NCI-H128 (cell line): ENCODE measurements at regions not wholly inside any gene's neighbourhood (a gene's known extent, or its start where the extent isn't known, plus 50 kb on each side); places are given as distances from the start of the nearest gene placed in this dataset.

Experiments used
- DNase-seq: peaks from one replicate; lab custom pipeline; 2025; ENCODE audit not compliant: unreplicated experiment; lab: John Stamatoyannopoulos, UW

DNA sequence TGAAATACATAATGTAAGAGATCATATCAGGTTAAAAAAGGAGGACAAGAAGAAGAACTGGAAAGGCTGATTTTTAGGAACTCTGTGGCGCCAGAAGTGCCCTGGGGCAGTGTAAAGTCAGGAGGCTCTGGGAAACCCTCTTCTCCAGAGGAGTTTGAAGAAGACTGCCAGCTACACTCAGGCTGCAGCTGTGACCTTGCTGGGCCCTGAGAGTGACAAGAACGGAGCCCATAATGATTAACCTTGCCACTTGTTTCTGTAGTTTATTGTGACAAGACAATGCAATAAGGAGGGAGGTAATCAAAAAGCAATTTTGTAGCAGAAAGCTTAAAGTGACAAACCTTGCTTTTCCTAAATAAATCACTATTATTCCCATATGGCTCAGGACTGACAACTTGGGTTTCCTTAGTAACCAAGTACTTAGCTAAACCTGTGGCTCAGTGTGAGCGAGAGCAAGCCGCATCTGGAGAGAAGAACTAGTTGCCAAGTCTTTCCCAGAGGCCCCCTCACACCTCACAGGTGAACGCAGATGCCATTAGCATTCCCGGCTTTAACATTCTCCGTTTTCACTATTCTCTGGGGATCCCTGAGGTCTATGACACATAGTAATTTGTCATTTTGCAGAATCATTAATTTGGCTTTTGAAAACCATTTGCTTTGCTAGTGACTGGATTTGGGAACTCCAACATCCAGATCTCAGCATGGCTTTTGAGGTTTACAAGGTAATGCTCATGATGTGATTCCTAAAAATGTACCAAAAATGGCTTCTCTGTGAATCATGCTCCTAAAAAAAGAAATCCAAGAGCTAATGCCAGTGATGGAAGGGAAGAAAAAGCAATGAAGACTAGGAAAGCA is 115.9 kb downstream of the OMA1 start:
- no peak for DNase-seq

DNA sequence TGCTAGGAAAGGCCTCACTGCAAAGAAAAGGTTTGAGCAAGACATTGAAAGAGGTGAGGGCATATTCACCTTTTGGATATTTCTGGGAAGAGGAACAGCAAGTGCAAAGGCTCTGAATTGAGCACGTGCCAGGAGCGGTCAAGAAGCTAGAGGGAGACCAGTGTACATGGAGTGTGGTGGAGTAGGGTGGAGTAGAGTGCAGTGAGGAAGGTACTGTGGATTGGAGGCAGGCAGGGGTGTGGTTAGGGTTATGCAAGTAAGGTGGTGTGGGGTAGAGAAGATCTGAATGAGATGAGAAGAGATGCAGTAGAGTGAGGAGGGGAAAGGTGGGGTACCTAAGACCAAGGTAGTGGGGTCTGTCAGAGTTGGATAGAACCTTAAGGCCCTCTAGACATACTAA is 119.6 kb downstream of the OMA1 start:
- DNase-seq, result no peak

DNA sequence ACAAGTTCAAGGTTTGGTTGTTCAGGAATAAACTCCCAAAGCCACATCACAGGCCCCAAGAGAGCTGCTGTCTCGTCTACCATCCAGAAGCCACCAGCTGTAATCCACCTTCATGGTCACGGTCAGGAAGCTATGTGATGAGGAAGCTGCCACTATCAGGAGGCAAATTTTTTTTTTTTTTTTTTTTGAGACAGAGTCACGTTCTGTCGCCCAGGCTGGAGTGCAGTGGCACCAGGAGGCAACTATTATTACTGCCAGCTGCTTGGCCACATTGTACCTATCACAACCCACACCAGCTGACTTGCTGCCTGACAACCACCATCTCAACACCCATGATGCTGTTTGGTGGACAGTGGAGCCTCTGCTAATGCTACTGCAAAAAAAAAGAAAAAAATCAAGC is 124.1 kb downstream of the OMA1 start:
- no peak for DNase-seq

DNA sequence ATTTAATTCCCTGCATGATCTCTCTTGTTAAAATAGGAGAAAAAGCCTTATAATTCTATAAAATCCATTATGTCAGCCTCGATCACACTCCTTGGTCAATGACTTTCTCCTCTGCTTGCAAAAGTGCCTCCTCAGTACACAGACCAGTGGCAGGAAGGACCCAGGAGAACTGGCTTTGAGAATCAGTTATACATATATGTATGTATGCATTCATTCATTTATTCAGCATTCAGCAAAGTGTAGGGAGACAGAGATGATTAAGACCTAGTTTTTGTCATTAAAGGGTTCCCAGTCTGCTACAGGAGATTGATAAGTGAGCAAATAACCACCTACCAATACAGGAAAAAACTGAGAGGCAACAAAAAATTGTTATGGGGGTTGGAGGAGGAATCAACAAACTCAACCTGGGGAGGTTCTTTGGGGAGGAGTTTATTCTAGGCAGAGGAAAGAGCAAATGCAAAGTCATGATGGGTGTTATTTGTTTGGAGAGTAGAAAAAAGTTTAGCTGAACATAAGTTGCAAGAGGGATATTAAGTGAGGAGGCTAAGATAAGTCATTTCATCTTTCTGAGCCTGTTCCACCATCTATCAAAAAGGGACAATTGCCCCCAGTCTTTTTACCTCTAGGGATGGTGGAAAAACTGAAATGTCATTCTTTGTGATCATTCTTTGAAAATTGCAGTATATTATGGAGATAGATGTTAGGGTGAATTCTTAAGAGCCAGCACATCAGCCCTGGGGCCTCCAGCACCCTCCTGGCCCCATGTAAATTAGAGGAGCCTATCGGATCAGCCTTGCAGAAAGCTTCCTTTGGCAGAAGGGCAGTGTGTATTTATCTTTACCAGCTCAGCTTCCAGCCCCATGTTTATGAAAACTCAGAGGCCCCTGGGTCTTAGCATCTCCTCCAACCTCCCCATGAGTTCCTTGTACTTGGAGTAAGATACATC is 128.0 kb downstream of the OMA1 start:
- DNase-seq, result no peak

DNA sequence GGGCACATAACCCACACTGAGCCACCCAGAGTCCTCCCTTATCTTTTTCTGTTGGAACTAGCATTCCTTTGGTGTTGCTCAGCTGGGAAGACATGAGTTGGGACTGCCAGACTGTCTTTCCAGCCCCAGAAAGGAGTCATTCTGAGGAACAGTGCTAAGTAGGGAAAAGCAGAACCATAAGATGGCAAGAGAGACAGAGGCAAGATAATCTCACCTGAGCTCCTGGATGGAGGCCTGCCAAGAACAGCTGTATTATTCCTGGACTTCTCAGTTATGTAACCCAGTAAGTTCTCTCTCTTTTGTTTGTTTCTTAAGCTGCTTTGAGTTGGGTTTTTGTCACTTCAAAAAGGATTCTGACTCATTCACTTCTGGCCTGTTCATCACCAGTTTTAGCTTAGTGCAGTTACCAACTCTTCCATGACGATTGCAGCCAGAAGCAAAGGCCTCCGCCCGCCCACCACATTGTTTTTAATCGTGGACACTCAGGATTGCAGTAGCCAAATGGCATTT is 134.4 kb downstream of the OMA1 start:
- DNase-seq, result no peak

DNA sequence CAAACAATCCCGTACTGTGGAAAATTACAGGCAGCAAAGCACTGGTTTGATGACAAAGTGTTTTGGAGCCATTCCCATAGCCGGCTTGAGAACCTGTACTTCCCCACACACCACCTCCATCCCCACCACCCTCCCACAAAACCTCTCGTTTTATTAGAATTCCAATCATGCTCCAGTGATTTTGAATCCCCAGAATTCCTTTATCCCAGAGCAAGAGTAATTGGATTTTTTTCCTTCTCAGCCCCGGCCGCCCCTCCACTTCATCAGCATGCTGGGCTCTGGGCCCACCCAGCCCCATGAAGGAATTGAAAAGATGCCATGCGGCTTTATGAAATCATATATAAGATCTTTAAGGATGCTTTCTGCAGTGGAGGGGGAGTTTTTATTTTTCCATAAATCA is 136.6 kb downstream of the OMA1 start:
- no peak for DNase-seq

DNA sequence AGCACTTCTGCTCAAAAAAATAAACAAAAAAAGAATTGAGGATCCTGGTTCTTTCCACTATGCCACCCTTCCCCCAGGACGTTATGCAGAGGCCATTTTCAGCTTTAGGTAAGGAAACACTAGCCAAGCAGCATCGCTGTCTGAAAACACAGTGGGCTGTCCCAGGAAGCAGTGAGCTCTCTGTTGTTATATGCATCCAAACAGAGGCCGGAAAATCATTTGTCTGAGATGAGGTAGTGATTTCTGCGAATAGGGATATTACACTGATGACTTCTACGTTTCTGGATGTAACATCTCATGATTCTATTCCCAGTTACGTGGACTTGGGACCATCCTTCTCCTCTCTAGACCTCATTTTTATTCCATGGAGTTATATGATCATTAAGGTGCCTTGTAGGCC is 137.2 kb downstream of the OMA1 start:
- no peak for DNase-seq

DNA sequence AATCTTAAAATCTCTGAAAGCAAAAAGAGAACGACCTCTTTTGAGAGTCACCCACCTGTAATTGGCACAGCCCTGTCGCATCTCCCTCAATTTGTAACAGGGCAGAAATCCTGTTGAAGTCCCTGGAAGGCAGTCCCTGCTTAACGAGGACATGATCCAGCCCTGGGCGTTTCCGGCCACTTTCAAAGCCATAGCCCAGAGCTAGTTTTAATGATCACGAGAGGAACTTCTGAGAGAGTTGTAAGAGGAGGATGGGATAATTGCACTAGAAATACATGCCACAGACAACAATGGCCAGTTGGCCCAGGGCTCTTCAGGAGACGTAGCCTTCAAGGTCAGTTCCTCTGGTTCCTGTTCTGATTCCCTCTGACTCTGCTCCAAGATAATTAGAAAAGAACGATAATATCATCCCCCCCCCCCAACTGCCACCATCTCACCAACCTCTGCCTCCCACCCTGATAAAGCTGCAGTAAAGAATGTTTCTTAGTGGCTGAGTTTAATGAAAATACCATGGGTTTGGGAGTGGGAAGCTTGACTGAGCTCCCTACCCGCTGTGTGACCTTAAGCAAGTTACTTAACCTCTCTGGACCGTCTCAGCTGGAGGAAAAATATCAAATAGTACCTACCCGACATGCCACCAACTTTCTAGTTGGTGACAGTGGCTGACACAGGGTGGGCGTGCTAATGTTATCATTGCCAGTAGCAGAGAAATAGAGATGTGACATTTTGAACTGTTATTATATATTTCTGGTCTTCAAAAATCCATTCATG is 140.0 kb downstream of the OMA1 start:
- no peak for DNase-seq

DNA sequence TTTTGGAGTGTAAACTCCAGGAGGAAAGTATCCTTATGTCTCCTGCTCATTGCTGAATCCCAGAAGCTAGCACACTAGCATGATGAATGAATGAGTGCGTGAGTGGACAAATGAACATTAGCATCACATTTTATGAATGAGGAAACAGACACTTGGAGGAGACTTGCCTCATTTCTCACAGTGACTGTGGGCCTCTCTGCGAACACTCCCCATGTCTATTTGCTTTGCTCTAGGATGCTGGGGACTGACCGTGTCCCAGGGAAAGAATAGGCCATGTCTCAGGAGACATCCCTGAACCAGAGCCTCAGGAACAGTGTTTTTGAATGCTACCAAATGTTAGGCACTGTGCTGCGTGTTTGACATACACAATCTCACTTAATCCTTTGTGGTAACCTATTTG is 140.9 kb downstream of the OMA1 start:
- no peak for DNase-seq

DNA sequence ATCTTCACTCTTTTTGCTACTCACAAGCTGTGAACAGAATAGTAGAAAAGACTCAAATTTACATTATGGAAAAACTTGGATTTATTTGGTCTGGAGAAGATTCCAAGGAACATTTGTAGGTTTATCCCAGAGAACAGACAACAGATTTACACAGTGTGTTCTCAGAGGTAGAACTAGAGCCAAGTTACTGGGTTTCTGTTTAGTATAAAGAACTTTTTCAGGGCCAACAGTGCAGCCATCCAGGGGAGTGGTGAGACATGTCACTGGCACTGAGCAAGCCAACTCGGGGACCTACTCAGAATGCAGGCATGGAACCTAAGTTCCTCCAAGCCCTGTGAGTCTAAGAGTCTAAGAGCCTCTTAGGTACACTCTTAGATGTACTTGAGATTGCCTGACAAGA is 142.6 kb downstream of the OMA1 start:
- DNase-seq, result no peak

DNA sequence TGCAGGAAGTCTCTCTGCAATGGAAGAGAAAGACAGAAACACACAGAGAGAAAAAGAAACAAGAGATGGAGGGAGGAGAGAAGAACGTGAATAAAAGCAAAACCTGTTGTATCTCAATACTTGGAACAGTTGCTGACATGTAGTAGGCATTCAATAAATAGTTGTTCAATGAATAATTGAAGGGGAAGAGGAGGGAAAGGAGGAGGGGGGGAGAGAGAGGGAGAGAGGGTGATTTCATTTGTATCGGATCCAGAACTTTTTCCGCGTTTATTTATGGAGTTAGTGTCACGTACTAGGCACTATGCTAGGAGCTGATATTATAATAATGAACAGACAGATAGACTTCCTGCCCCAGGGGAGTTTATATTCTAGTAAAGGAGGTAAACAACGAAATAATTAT is 144.1 kb downstream of the OMA1 start:
- DNase-seq, result no peak

DNA sequence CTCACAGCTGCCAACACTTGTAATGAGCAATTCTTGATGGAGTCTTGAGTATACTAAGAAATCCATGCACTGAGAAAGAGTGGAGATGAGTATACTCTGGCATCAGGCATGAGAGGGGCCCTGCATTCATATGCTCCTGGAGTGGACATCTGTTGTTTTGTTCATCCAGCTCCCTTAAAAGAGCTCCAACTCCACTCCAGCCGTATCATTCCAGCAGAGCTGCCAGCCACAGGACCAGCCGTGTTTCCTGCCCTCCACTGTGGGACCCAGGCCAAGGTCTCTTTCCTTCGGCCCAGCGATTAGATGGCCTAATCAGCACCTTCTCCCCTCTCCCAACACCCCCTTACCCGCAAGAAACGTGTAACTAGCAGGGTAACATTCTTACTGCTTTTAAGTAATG is 144.5 kb downstream of the OMA1 start:
- no peak for DNase-seq

DNA sequence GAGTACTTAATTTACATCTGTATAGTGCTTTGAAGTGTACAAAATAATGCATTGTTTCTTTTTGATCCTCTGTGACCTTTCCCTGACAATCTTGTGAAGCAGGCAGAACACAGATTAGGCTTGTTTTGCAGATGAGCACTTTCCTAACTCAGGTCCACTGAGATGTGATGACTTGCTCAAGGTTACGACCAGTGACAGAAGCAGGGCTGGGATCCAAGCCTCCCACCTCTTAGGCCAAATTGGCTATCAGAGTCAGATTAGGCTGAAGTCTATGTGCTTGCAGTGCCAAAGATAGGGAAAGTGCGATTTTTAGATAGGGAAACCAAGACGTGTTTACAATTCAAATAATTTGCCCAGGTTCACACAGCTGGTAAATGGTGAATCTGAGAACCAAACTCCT is 147.3 kb downstream of the OMA1 start:
- DNase-seq, result no peak

DNA sequence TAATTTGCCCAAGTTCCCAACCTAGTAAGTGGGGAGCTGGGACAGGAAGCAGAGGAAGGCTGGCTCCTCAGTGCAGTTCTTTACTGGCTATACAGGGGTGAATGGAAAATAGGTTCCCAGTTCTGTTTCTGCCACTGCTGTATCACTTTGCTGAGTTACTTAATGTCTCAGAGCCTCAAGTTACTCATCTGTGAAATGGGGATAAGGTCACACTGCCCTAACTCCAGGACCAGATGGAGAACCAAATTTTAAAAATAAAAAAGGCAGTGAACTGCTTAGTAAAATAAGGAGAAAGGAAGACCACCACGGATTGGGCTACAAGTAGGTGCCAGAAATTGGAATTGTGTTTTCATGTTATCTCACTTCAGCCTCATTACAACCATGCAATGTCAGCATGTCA is 147.8 kb downstream of the OMA1 start:
- DNase-seq, result no peak

DNA sequence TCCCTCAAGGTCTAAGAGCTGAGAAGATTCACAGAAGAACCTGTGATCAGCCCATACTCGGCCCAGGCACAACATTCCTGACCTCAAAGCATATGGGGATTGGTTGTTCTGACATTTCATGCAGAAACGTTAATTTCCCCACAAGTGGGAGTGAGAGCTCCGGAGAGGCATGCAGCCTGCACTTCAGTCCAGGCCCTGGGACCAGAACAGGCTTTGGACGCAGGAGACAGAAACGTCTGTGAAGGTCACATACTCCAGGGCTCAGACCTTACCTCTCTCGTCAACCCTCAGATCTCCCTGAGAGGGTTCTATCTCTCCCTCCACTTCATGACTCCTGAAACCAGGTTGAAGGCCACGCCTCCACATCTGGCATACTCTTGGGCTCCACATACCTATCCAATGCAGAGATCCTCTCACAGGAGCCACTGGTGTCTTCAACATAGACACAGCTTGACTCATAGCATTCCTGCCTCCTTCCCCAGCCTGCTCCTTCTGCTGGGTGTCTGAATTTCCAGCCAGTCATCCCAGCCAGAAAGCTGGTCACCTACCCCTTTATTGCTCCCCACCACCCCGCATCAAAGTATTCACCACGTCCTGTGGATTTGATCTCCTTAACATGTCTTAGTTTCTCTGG is 149.2 kb downstream of the OMA1 start:
- DNase-seq, result no peak

DNA sequence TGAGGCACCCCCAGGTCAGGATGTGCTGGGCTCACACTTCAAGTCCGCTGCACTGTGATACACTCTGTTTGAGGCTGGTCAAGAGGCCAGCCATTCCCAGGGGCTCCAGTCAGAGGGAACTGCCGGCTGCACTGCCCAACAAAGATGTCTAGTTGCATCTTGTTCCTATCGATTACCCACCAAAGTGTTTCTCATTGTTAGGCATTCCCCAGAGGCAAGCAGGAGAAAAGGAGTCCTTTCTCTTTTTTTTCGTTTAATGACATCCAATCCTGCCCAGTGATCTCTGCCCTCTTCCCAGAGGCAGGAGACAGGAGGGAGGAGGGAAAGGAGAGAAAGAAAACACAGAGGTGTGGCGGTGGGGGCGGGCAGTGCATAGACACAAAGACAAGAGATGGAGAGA is 150.4 kb downstream of the OMA1 start:
- DNase-seq, result no peak

DNA sequence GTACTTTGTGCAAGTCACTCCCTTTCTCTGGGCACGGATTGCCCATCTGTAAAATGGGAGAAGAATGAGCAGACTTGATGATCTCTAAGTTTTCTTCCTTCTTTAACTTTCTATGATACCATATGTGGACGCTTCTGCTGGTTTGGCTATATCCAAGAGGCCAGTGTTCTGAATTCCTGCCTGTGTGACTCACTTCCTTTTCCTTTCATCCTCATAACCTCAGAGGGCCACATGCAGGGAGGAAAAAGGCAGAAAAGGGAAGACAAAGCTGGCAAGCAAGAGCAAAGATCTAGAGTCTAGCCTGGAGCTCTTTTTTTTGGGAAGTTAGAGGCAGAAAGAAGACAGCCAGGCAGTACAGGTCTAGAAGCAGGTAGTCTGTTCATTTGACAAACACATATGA is 151.2 kb downstream of the OMA1 start:
- no peak for DNase-seq

DNA sequence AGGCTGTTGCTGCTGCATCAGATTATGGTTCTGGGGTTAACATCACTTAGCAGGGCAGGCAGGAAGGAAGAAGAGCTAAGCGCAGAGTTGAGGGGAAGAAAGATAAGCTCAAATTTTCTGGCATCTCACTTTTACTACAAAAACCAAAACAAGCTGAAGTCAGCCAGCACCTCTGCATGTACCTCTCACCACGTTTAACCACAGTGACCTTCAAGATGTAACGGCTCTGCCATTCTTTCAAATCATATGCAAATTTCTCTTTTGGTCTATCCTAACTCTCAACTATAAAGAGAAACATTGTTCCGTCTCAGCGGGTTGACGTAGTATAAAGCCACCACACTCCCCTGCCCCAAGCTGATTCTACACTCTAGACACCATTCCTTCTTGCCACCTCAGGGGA is 154.4 kb downstream of the OMA1 start:
- no peak for DNase-seq

DNA sequence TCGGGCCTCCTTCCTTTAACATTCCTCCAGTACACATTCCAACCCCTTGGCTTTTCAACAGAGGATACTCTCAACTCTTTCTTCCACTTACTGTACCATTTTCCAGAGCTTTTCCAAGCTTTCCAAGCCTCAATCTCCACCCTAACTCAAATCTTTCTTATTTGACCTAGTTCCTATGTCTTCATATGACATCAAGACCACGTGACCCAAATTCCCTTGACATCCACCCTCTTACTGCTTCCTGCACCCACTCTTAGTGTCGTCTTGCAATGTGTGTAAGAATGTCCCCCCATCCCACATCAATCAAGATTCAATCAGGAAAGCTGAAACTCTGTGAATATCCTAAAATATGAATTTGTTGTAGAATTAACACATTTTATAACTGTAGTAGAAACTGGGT is 155.0 kb downstream of the OMA1 start:
- no peak for DNase-seq

DNA sequence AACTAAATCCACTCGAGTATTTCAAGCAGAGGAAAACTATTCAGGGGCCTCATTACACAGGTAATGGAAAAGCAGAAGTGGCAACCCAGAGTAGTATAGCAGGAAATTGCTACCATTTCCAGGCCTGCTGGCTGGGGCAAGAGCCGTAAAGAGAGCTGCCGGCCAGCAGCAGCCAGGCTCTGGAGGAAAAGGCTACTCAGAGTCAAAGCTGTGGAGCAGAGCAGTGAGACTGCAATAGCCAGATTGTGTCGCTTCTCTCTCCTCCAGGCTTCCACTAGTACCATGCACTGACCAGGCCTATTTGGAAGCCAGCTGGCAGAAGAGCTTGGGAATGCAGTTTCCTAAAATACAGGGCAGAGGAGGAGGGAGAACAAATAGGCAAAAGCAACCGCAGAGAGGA is 155.5 kb downstream of the OMA1 start:
- no peak for DNase-seq

DNA sequence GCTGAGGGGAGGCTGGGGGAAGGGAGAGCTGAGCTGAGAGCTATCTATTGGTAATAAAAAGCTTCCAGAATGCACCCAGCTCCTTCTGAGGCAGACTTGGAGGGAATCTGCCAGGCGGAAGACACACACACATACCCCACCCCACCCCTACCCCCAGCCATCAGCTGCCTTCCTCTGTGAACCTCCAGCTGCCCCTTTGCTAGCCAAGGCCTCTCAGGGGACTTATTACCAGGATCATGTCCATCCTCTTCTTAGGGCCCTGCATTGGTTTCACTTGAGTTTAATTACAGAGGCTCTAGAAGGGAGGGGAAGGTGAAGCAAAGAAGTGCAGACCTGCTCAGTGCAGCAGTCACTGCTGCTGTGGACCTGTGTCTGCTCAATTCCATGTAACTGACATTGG is 156.4 kb downstream of the OMA1 start:
- no peak for DNase-seq
